Endodermal cell (in vitro differentiated cells): ENCODE measurements at regions not wholly inside any gene's neighbourhood (a gene's known extent, or its start where the extent isn't known, plus 50 kb on each side); places are given as distances from the start of the nearest gene placed in this dataset.

Source experiments
- DNase-seq: peaks from one replicate; pipeline ENCODE4 v3.0.0-alpha.2; 2017
- H3K27ac ChIP-seq: 2 replicates; pipeline ENCODE4 v1.5.1; 2013; ENCODE audit warnings: mild to moderate bottlenecking, low read depth, low read length, moderate library complexity
- H3K27me3 ChIP-seq: 2 replicates; pipeline ENCODE4 v1.6.1; 2013; ENCODE audit warnings: mild to moderate bottlenecking, low read length, moderate library complexity; ENCODE audit not compliant: insufficient read depth, control insufficient read depth, poor library complexity, severe bottlenecking
- H3K36me3 ChIP-seq: 2 replicates; pipeline ENCODE4 v1.7.0; 2013; ENCODE audit warnings: mild to moderate bottlenecking, low read length, moderate library complexity; ENCODE audit not compliant: control insufficient read depth, insufficient read depth
- H3K4me1 ChIP-seq: one replicate; pipeline ENCODE4 v1.7.0; 2013; ENCODE audit warnings: low read length; ENCODE audit not compliant: control insufficient read depth, insufficient read depth
- H3K4me3 ChIP-seq: 2 replicates; pipeline ENCODE4 v1.5.1; 2013; ENCODE audit warnings: mild to moderate bottlenecking, low read length, moderate library complexity
- H3K9ac ChIP-seq: 2 replicates; pipeline ENCODE4 v1.6.1; 2013; ENCODE audit warnings: mild to moderate bottlenecking, low read length, moderate library complexity; ENCODE audit not compliant: poor library complexity, severe bottlenecking; ENCODE audit errors: extremely low read depth
- H3K9me3 ChIP-seq: 2 replicates; pipeline ENCODE4 v1.6.1; 2013; ENCODE audit warnings: mild to moderate bottlenecking, low read length, moderate library complexity; ENCODE audit not compliant: control insufficient read depth
- H3K27ac Mint-ChIP-seq: 2 replicates; pipeline ENCODE4 v1.8.0; 2020; ENCODE audit warnings: mixed read lengths
- H3K27me3 Mint-ChIP-seq: 2 replicates; pipeline ENCODE4 v1.8.0; 2021; ENCODE audit warnings: mild to moderate bottlenecking, mixed read lengths; ENCODE audit not compliant: insufficient read depth
- H3K36me3 Mint-ChIP-seq: 2 replicates; pipeline ENCODE4 v1.8.0; 2020; ENCODE audit warnings: low read depth, mixed read lengths
- H3K4me1 Mint-ChIP-seq: 2 replicates; pipeline ENCODE4 v1.8.0; 2020; ENCODE audit warnings: mixed read lengths
- H3K4me3 Mint-ChIP-seq: 2 replicates; pipeline ENCODE4 v1.8.0; 2020; ENCODE audit warnings: mild to moderate bottlenecking, moderate library complexity, mixed read lengths
- H3K9me3 Mint-ChIP-seq: 2 replicates; pipeline ENCODE4 v1.8.0; 2020; ENCODE audit warnings: mild to moderate bottlenecking, mixed read lengths
- WGBS, 2 experiments: methylation state at CpG; one replicate each; pipeline versions ENCODE4 v1.1.5 to v1.1.7; 2013; ENCODE audit warnings: missing lambda C conversion rate in 2 of 2, mixed read lengths in 1 of 2; ENCODE audit not compliant: insufficient coverage in 1 of 2, insufficient read length in 1 of 2; 5-methylcytosine and 5-hydroxymethylcytosine counted together
- TF ChIP-seq, protein P1 (sequence below): fragments of 200-600 bp; sonication (generic); conservative IDR thresholded peaks from 2 replicates; pipeline ENCODE4 v1.5.0; 2021; ENCODE audit warnings: antibody characterized with exemption, mild to moderate bottlenecking

DNA sequence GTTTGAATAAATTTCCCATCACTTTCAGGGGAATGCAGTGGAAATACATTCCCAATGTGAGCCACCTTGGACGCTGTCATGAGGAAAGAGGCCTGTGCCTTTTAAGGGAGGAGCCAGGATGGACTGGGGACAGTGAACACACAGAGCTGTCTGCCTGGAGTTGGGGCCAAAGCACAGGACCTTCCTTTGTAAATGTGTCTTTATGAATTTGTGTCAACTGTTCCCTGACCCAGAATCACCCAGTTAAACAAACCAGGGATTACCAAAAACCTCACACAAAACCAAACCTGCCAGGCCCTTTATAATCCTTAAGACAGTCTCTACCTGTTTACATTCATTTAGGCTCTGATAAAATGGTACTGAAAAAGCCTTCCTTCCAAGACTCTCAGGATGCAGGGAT, 513.7 kb downstream of the MAFB start:
- Mint-ChIP-seq H3K4me1 (peaks cover 25% of the 10 kb centered on the region), H3K36me3 (no peaks in the 10 kb centered on the region), H3K9me3 (no peaks in the 10 kb centered on the region), H3K4me3 (no peak overlapping the region), H3K27me3 (no peaks in the 10 kb centered on the region), H3K27ac (no peak overlapping the region)
- H3K27me3 ChIP-seq = no peaks in the 10 kb centered on the region
- H3K36me3 ChIP-seq = no peaks in the 10 kb centered on the region
- H3K4me1 ChIP-seq = peaks cover 7% of the 10 kb centered on the region
- no peak overlapping the region for H3K4me3 ChIP-seq
- TF ChIP-seq, protein P1, sequence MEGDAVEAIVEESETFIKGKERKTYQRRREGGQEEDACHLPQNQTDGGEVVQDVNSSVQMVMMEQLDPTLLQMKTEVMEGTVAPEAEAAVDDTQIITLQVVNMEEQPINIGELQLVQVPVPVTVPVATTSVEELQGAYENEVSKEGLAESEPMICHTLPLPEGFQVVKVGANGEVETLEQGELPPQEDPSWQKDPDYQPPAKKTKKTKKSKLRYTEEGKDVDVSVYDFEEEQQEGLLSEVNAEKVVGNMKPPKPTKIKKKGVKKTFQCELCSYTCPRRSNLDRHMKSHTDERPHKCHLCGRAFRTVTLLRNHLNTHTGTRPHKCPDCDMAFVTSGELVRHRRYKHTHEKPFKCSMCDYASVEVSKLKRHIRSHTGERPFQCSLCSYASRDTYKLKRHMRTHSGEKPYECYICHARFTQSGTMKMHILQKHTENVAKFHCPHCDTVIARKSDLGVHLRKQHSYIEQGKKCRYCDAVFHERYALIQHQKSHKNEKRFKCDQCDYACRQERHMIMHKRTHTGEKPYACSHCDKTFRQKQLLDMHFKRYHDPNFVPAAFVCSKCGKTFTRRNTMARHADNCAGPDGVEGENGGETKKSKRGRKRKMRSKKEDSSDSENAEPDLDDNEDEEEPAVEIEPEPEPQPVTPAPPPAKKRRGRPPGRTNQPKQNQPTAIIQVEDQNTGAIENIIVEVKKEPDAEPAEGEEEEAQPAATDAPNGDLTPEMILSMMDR = no peak
- H3K9me3 ChIP-seq = no peaks in the 10 kb centered on the region
- 97% methylated on average over 1 of the region's 1 CpG; no CpG with 5 or more reads in 1 of the 2 experiments for WGBS, 2 experiments
- no peak for DNase-seq
- H3K9ac ChIP-seq = no peak overlapping the region
- H3K27ac ChIP-seq = no peak overlapping the region

DNA sequence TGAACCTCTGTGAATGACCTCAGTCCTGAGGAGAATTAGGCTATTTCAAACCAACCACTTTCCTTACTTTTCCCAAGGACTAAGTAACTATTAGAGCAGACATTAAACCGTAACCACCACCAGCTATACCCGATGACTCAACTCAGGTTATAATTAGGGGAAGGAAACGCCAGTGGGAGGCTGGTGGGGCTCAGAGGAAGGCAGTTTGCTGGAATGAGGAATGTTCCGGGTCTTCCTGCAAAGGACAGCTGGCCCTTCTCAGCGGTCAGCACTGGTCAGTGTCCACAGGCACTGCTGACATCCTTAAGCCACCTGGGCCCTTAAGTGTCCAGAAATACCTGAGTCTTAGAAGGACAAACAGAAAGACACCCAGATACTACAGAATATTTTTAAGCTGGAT, 515.2 kb downstream of the MAFB start:
- H3K9me3 Mint-ChIP-seq = no peaks in the 10 kb centered on the region
- H3K27ac Mint-ChIP-seq = no peak overlapping the region

GRCh38 chr20:40168981-40169620, 519.9 kb downstream of the MAFB start:
- Mint-ChIP-seq H3K27ac (no peak overlapping the region), H3K4me1 (peaks cover 10% of the 10 kb centered on the region), H3K27me3 (no peaks in the 10 kb centered on the region), H3K36me3 (no peaks in the 10 kb centered on the region), H3K4me3 (no peak overlapping the region), H3K9me3 (no peaks in the 10 kb centered on the region)
- Histone ChIP-seq H3K4me3 (no peak overlapping the region), H3K36me3 (no peaks in the 10 kb centered on the region), H3K27me3 (no peaks in the 10 kb centered on the region), H3K9ac (no peak overlapping the region), H3K9me3 (no peaks in the 10 kb centered on the region), H3K4me1 (no peaks in the 10 kb centered on the region), H3K27ac (no peak overlapping the region)
- 82 to 100% methylated on average over 1 to 2 of the region's 2 CpGs for WGBS, 2 experiments
- TF ChIP-seq, protein P1 = no peak
- no peak for DNase-seq

More for the DNA sequence above, 515.2 kb downstream of the MAFB start:
- no peaks in the 10 kb centered on the region for H3K27me3 Mint-ChIP-seq
- TF ChIP-seq, protein P1 = no peak
- Histone ChIP-seq H3K9ac (no peak overlapping the region), H3K27me3 (no peaks in the 10 kb centered on the region), H3K36me3 (no peaks in the 10 kb centered on the region), H3K9me3 (no peaks in the 10 kb centered on the region), H3K4me1 (peaks cover 7% of the 10 kb centered on the region), H3K4me3 (no peak overlapping the region), H3K27ac (no peak overlapping the region)
- no peaks in the 10 kb centered on the region for H3K36me3 Mint-ChIP-seq
- 91 to 92% methylated on average over 5 of the region's 5 CpGs for WGBS, 2 experiments
- no peak for DNase-seq
- no peak overlapping the region for H3K4me3 Mint-ChIP-seq
- H3K4me1 Mint-ChIP-seq = peaks cover 25% of the 10 kb centered on the region
